ENCODE measurements at regions not wholly inside any gene's neighbourhood (a gene's known extent, or its start where the extent isn't known, plus 50 kb on each side); places are given as distances from the start of the nearest gene placed in this dataset.

- in situ Hi-C loops (cut with MboI), result no loop called here
- intact Hi-C loops (cut with micrococcal nuclease; ENCODE audit: unreplicated experiment), result no loop called here
- 33% methylated on average over 1 of the region's 1 CpG for WGBS (ENCODE audit: insufficient coverage, insufficient replicate concordance, low lambda C conversion rate, missing lambda C conversion rate)
- ChIA-PET CTCF (no interaction called here), RAD21 (ENCODE audit: unreplicated experiment) (no interaction called here), POLR2A (no interaction called here), SMC1A (ENCODE audit: uncharacterized antibody, unreplicated experiment) (no interaction called here)
- Histone ChIP-seq H3K4me3 (no peak overlapping the region), H2AFZ (ENCODE audit: control insufficient read depth, low read depth, low read length) (no peak overlapping the region), H3K36me3 (ENCODE audit: control insufficient read depth in 2 of 2, insufficient read depth in 2 of 2, low read length in 1 of 2) (no peaks in the 10 kb centered on the region), H3K79me2 (ENCODE audit: control insufficient read depth, insufficient read depth, low read length) (no peaks in the 10 kb centered on the region), H3K9ac (ENCODE audit: control insufficient read depth, insufficient read depth, low read length) (no peak overlapping the region), H4K20me1 (ENCODE audit: control insufficient read depth, insufficient read depth) (no peaks in the 10 kb centered on the region), H3K27ac (ENCODE audit: control insufficient read depth, insufficient read depth) (no peak overlapping the region), H3K9me3 (replicated peaks; ENCODE audit: control insufficient read depth, insufficient read depth, low read length) (no peaks in the 10 kb centered on the region), H3K4me2 (ENCODE audit: control insufficient read depth, insufficient read depth) (no peak overlapping the region), H3K4me1 (ENCODE audit: control insufficient read depth, insufficient read depth, low read length) (no peaks in the 10 kb centered on the region), H3K27me3 (replicated peaks in 1 of 2; ENCODE audit: control insufficient read depth in 2 of 2, insufficient read depth in 2 of 2, low read length in 1 of 2) (no peaks in the 10 kb centered on the region)
- no peak for TF ChIP-seq ZNF24 (IDR thresholded peaks at IDR 0.05)
- TF ChIP-seq ZBTB33 (IDR thresholded peaks at IDR 0.05), result no peak
- TF ChIP-seq E4F1 (IDR thresholded peaks at IDR 0.05; ENCODE audit: borderline replicate concordance, partially characterized antibody), result no peak
- TF ChIP-seq PKNOX1 (IDR thresholded peaks at IDR 0.05), result no peak
- no peak for TF ChIP-seq GATAD2B (conservative IDR thresholded peaks at IDR 0.05; ENCODE audit: low read depth)
- TF ChIP-seq SIX5 (IDR thresholded peaks at IDR 0.05; ENCODE audit: low read depth, low read length, severe bottlenecking), result no peak
- no peak for FAIRE-seq
- no peak for ATAC-seq
- DNase-seq (ENCODE audit: low read depth, low spot score), result no peak
- BruUV-seq (replicated peaks), result no TSS peak
Measured at GRCh38 chr4:125551967-125552366, 237.2 kb downstream of the FAT4 start.
